ENCODE measurements at regions not wholly inside any gene's neighbourhood (a gene's known extent, or its start where the extent isn't known, plus 50 kb on each side); places are given as distances from the start of the nearest gene placed in this dataset.

DNA sequence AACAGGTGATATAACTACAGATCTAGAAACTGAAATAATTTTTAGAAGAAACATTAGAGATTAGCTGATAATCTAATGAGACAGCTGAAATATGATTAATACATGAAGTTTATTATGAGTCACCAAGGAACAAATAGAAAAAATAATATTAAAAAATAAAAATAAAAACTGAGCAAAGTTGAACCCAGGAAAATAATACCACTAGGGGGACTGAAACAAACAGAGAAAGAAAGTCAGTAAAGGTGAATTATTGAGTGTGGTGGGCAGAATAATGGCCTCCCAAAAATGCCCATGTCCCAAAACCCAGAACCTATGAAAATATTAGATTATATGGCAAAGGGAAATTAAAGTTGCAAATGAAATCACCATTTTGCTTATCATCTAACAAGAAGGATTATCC lies 820.7 kb upstream of the INTU start:
- DNase-seq, result no peak

- DNase-seq, result no peak
Measured at GRCh38 chr4:126820631-126821030, 812.1 kb upstream of the INTU start.

DNA sequence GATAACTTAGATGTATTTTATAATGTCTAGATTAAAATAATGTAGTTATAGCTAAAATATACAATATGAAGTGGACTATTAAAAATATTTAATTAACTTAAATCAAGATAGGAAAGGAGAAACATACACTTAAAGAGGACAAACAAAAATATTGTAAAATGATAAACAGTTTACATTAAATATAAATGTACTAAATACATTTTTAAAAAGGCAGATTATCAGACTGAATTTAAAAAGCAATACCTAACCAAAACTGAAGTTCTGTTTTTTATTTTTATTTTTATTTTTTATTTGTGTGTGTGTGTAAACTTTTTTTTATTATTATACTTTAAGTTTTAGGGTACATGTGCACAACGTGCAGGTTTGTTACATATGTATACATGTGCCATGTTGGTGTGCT lies 811.6 kb upstream of the INTU start:
- DNase-seq, result no peak

DNA sequence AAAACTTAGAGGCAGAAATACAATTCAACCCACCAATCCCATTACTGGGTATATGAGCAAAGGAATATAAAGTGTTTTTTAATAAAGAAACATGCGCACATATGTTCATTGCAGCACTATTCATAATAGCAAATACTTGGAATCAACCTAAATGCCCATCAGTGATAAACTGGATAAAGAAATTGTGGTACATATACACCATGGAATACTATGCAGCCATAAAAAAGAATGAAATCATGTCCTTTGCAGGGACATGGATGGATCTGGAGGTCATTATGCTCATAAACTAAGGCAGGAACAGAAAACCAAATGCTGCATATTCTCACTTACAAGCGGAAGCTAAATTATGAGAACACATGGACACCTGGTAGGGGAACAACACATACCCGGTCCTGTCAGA lies 807.7 kb upstream of the INTU start:
- DNase-seq, result no peak

GRCh38 chr4:126827669-126828068 lies 805.1 kb upstream of the INTU start:
- no peak for DNase-seq

GRCh38 chr4:126834854-126835253 lies 797.9 kb upstream of the INTU start:
- DNase-seq, result no peak

GRCh38 chr4:126838941-126839679 lies 793.6 kb upstream of the INTU start:
- DNase-seq, result peak; percentile 35

DNA sequence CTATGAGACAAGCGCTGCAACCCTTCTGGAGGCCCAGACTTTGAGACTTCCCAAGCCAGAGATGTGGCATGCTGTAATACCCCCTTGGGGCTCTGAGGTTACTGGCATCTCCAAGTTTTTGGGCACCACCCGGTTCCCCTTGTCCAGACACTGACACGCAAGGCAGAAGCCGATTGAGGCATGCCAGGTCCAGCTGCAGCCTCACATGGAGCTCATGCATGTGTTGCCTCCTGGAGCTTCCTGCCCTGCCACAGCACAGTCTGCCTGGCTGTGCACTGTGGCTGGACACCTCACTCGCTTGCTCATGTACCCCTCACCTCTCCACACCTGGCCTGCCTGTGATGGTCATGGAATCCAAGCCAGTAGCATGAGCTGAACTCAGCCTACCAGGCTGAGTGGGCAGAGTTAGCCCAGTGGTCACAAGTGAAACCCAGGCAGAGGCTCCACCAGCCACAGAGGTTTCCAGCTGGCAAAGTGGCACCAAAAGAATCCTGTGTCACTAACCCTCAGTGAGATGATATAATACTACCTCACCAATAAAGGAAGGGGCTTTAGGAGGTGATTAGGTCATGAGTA lies 789.2 kb upstream of the INTU start:
- DNase-seq, result no peak

DNA sequence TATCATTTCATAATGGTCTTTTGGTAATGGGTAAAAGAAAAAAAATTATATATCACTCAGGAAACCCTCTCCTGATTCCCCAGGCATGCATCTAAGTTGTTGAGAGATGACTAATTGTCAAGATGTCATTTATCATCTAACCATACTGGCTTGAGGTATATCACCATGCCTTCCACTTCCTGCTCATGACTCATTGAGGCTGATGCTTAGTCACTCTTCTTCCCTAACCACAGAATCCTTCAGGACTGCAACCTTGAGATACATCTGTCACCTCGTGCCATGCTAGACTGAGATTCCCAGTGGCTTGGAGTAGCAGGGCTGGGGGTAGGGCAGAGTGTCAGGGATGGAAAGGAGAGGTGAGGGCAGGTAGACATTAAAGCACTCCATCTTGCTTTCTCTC lies 782.5 kb upstream of the INTU start:
- DNase-seq, result peak; percentile 94

DNA sequence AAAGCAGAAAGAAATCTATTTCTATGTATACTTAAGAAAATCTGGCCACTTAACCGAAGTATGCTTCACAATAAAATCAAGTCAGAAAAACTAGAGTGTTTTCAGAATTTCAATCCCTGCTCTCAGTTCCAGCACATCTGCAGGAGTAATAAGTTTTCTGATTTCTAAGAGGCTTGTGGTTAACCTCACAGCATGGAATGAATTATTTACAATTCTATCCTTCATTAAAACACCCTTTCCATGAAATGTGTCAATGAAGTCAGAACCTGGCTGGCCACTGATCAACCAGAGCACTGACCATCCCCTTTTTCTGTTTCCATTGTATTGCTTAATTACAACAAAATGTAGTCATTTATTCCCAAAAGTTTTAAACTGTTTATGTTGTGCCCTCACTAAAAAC lies 781.4 kb upstream of the INTU start:
- DNase-seq, result peak; percentile 17

DNA sequence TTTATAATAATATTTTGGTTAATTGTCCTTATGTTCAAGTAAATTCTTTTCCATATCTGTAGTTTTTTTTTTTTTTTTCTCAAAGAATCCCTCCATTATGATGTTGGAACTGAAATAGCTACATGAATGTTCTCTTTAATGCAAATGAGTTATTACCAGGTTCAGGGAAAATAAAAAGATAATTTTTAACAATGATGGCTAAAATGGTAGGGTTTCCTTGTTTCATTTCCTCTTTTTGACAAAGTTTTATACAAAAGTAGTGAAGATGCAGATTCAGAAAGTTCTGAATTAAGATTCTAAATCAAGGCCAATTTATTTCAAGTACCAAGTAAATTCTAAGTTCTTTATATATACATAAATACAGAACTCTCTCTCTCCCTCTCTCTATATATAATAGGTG lies 779.0 kb upstream of the INTU start:
- DNase-seq, result no peak

- DNase-seq, result no peak
Measured at GRCh38 chr4:126856906-126857305, 775.9 kb upstream of the INTU start.

GRCh38 chr4:126859314-126859713 lies 773.4 kb upstream of the INTU start:
- no peak for DNase-seq

DNA sequence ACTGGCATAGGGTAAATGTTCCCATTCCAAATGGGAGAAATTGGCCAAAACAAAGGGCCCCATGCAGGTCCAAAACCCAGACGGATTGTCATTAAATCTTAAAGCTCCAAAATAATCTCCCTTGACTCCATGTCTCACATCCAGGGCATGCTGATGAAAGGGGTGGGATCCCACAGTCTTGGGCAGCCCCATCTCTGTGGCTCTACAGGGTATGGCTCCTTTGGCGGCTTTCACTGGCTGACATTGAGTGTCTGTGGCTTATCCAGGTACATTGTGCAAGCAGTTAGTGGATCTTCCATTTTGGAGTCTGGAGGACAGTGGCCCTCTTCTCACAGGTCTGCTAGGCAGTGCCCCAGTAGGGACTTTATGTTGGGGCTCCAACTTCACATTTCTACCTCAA lies 772.9 kb upstream of the INTU start:
- DNase-seq, result no peak

DNA sequence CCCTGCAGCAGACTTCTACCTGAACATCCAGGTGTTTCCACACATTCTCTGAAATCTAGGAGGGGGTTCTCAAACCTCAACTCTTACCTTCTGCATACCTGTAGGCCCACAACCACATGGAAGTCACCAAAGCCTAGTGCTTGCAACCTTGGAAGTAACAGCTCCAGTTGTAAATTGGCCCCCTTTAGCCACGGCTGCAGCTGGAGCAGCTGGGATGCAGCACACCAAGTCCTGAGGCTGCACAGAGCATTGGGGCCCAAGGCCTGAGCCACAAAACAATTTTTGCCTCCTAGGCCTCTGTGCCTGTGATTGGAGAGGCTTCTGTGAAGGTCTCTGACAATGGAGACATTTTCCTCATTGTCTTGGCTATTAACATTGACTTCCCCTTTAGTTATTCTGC lies 772.4 kb upstream of the INTU start:
- no peak for DNase-seq

- no peak for DNase-seq
Measured at GRCh38 chr4:126869967-126870366, 762.8 kb upstream of the INTU start.

- DNase-seq, result no peak
Measured at GRCh38 chr4:126871810-126872209, 760.9 kb upstream of the INTU start.

DNA sequence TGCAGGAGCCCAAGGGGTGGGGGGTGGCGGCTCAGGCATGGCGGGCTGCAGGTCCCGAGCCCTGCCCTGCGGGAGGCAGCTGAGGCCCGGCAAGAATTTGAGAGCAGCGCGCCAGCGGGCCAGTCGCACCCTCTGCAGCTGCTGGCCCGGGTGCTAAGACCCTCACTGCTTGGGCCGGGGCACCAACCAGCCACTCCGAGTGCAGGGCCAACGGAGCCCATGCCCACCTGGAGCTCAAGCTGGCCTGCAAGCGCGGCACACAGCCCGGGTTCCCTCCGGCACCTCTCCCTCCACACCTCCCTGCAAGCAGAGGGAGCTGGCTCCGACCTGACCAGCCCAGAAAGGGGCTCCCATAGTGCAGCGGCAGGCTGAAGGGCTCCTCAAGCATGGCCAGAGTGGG lies 758.2 kb upstream of the INTU start:
- no peak for DNase-seq

GRCh38 chr4:126888968-126889367 lies 743.8 kb upstream of the INTU start:
- DNase-seq, result peak; percentile 67

DNA sequence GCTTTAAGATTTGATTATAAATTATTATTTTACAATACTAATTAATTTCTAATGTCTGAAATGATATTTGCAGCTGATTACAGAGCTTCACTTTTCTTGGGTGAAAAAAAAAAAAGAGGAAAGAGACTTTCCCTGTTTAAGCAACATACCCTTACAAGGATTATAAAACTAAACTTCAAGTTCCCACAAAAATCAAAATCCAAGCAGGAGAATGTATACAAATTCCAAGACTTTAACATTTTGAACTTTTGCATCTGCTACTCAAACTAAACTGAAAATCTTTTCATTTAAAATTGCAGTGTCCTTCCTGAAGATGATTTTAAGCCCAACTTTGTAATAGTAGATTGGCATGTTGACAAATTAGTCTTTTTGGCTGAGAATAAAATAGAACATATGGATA lies 742.4 kb upstream of the INTU start:
- peak; percentile 4 for DNase-seq

- peak; percentile 17 for DNase-seq
Measured at GRCh38 chr4:126890994-126891393, 741.8 kb upstream of the INTU start.

DNA sequence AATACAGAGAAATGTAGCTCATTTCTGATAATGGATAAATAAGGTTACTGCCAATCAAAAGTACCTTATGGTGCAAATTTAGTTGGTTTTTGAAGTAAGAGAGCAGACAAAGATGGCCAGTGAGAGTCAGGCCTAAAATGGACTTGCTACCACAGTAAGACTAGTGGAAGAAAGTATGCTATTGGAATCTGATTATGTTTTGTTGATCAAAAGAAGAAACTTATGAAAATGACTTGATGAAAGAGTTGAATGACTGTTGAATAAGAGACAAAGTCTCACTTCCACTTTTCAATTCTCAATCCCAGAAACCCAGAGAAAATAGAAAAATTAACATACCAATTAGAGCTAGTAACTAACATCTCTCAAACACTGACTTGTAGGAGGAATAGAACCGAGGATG lies 737.8 kb upstream of the INTU start:
- DNase-seq, result no peak

- DNase-seq, result no peak
Measured at GRCh38 chr4:126895988-126896570, 736.7 kb upstream of the INTU start.

DNA sequence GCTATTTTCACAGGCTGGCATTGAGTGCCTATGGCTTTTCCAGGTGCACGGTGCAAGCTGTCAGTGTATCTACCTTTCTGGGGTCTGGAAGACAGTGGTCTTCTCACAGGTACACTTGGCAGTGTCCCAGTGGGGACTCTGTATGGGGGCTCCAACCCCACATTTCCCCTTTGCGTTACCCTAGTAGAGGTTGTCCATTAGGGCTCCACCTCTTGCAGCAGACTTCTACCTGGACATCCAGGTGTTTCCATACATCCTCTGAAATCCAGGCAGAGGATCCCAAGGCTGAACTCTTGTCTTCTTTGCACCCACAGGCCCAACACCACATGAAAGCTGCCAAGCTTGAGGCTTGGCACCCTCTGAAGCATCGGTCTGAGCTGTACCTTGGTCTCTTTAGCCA lies 735.7 kb upstream of the INTU start:
- no peak for DNase-seq

DNA sequence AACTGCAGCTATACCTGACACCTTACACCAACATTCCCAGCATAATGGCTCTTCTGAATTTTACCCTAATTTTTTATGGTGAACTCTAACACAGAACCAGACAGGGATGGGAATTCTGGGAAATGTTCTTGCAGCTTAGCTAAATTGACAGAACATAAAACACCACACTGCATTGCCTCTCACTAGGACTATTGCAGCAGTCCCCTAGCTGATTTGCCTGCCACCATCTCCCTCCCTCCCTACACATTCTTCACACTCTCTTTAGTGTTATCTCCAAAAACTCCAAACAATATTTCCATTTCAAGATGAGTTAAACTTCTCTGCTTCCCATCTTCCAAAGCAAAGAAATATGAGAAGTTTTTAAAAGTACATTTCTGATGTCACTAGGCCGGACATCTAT lies 733.9 kb upstream of the INTU start:
- DNase-seq, result no peak
